Calu3 (cell line): ENCODE measurements at regions not wholly inside any gene's neighbourhood (a gene's known extent, or its start where the extent isn't known, plus 50 kb on each side); places are given as distances from the start of the nearest gene placed in this dataset.

Source experiments
- BruUV-seq: library from RNA; stranded (reverse); fragments of 400-500 nt; replicated peaks from 2 replicates; lab custom pipeline; 2021; lab: Mats Ljungman, UMichigan
- CTCF ChIA-PET: fragments of 300-600 bp; sonication (Branson Sonifier 250); formaldehyde crosslinking; loops from one replicate; lab custom pipeline; 2022; ENCODE audit warnings: antibody characterized with exemption; lab: Charles Lee
- DNase-seq: peaks from one replicate; pipeline ENCODE4 v3.0.0; 2022
- H3K27ac Mint-ChIP-seq: one replicate; pipeline ENCODE4 v1.8.0; 2022; ENCODE audit warnings: mixed read lengths; ENCODE audit not compliant: unreplicated experiment
- H3K27me3 Mint-ChIP-seq: one replicate; pipeline ENCODE4 v1.8.0; 2022; ENCODE audit warnings: mixed read lengths; ENCODE audit not compliant: unreplicated experiment
- H3K36me3 Mint-ChIP-seq: one replicate; pipeline ENCODE4 v1.8.0; 2022; ENCODE audit warnings: mild to moderate bottlenecking, moderate library complexity, mixed read lengths; ENCODE audit not compliant: insufficient read depth, unreplicated experiment
- H3K4me1 Mint-ChIP-seq: one replicate; pipeline ENCODE4 v1.8.0; 2022; ENCODE audit warnings: mild to moderate bottlenecking, low read depth, mixed read lengths; ENCODE audit not compliant: unreplicated experiment
- H3K4me3 Mint-ChIP-seq: one replicate; pipeline ENCODE4 v1.8.0; 2022; ENCODE audit warnings: mild to moderate bottlenecking, low read depth, moderate library complexity, mixed read lengths; ENCODE audit not compliant: unreplicated experiment
- H3K9me3 Mint-ChIP-seq: one replicate; pipeline ENCODE4 v1.8.0; 2022; ENCODE audit warnings: low read depth, mixed read lengths; ENCODE audit not compliant: unreplicated experiment
- CTCF ChIP-seq: fragments of 200-600 bp; IDR thresholded peaks from one replicate; pipeline ENCODE4 v1.8.0; 2022; ENCODE audit warnings: antibody characterized with exemption; ENCODE audit not compliant: unreplicated experiment
- intact Hi-C: fragments of 100-400 bp; cut with micrococcal nuclease; formaldehyde crosslinking; loops from one replicate; pipeline ENCODE4 v1.10.0; 2022; ENCODE audit not compliant: unreplicated experiment

- Mint-ChIP-seq H3K27me3 (no peaks in the 10 kb centered on the region), H3K4me1 (no peaks in the 10 kb centered on the region), H3K9me3 (peaks cover 40% of the 10 kb centered on the region), H3K27ac (no peak overlapping the region), H3K4me3 (no peak overlapping the region), H3K36me3 (no peaks in the 10 kb centered on the region)
- no peak for DNase-seq
- no peak for TF ChIP-seq CTCF
- BruUV-seq: no TSS peak
- CTCF ChIA-PET: no interaction called here
- intact Hi-C loops: no loop called here
These were observed 766.1 kb upstream of the SALL3 start for GRCh38 chr18:78213361-78213994.

GRCh38 chr18:78221496-78221895, 758.1 kb upstream of the SALL3 start:
- BruUV-seq: no TSS peak
- no peaks in the 10 kb centered on the region for H3K27me3 Mint-ChIP-seq
- no peak for TF ChIP-seq CTCF
- no peaks in the 10 kb centered on the region for H3K4me1 Mint-ChIP-seq
- DNase-seq: no peak
- intact Hi-C loops: no loop called here
- H3K27ac Mint-ChIP-seq: no peak overlapping the region
- H3K36me3 Mint-ChIP-seq: no peaks in the 10 kb centered on the region
- H3K4me3 Mint-ChIP-seq: no peak overlapping the region
- peaks cover 28% of the 10 kb centered on the region for H3K9me3 Mint-ChIP-seq
- CTCF ChIA-PET: interaction anchor here (1.3 kb wide), 1 partner anchor 11 kb away, joined by 4 read pairs; no protein-coding TSS in a partner anchor

GRCh38 chr18:78228974-78229373, 750.6 kb upstream of the SALL3 start:
- no peak for TF ChIP-seq CTCF
- CTCF ChIA-PET: interaction anchor here (1.2 kb wide), 1 partner anchor 179 kb away, joined by 4 read pairs; no protein-coding TSS in a partner anchor
- intact Hi-C loops: no loop called here
- no peak for DNase-seq
- Mint-ChIP-seq H3K9me3 (peaks cover 46% of the 10 kb centered on the region), H3K27me3 (no peaks in the 10 kb centered on the region), H3K36me3 (no peaks in the 10 kb centered on the region), H3K4me1 (no peaks in the 10 kb centered on the region), H3K4me3 (no peak overlapping the region), H3K27ac (no peak overlapping the region)
- no TSS peak for BruUV-seq

GRCh38 chr18:78230911-78231310, 748.7 kb upstream of the SALL3 start:
- H3K27me3 Mint-ChIP-seq: no peaks in the 10 kb centered on the region
- DNase-seq: no peak
- intact Hi-C loops: no loop called here
- CTCF ChIA-PET: interaction anchor here (0.5 kb wide), 1 partner anchor 79 kb away, joined by 3 read pairs; no protein-coding TSS in a partner anchor
- no peaks in the 10 kb centered on the region for H3K4me1 Mint-ChIP-seq
- H3K36me3 Mint-ChIP-seq: no peaks in the 10 kb centered on the region
- no TSS peak for BruUV-seq
- H3K9me3 Mint-ChIP-seq: peaks cover 47% of the 10 kb centered on the region
- TF ChIP-seq CTCF: no peak
- no peak overlapping the region for H3K27ac Mint-ChIP-seq
- no peak overlapping the region for H3K4me3 Mint-ChIP-seq
